ENCODE measurements at regions not wholly inside any gene's neighbourhood (a gene's known extent, or its start where the extent isn't known, plus 50 kb on each side); places are given as distances from the start of the nearest gene placed in this dataset.

DNA sequence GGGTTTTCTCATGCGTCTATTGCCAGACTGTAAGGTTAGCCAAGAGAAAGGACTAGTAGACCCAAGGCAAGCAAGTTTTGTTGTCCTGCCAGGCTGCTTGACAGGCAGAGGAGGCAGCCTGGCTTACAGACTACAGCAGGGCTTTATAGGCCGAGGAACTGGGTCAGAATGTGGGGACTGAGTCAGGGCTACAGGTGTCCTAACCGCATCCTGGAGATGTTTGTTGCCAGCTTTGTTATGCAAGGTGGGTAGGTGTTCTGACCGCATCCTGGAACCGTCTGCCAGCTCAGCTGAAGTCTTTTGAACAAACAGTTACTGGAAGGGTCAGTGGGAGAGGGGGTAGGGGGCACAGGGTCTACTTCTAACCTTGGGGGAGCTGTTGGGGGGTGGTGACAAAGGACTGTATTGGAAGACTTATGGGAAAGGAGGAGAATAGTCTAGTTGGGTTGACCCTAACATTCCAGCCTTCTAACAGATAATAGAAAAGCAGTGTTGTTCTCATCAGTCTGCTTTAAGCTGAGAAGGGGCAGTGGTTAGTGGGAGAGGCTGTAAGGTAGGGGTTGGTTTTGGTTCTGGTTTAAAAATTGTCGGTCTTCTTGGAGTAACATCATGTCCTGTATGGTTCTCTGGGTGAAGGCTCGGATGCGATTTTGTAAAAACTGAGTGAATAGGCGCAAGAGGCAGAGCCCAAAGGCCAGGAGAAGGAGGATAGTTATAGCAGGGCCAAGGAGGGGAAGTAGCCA is 913.8 kb upstream of the SLITRK5 start:
- TF ChIP-seq, protein P1, sequence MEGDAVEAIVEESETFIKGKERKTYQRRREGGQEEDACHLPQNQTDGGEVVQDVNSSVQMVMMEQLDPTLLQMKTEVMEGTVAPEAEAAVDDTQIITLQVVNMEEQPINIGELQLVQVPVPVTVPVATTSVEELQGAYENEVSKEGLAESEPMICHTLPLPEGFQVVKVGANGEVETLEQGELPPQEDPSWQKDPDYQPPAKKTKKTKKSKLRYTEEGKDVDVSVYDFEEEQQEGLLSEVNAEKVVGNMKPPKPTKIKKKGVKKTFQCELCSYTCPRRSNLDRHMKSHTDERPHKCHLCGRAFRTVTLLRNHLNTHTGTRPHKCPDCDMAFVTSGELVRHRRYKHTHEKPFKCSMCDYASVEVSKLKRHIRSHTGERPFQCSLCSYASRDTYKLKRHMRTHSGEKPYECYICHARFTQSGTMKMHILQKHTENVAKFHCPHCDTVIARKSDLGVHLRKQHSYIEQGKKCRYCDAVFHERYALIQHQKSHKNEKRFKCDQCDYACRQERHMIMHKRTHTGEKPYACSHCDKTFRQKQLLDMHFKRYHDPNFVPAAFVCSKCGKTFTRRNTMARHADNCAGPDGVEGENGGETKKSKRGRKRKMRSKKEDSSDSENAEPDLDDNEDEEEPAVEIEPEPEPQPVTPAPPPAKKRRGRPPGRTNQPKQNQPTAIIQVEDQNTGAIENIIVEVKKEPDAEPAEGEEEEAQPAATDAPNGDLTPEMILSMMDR (IDR thresholded peaks at IDR 0.05; ENCODE audit: control extremely low read depth, extremely low read depth, low read depth, missing control alignments), result no peak
- no peak for DNase-seq (ENCODE audit: extremely low spot score)
- ChIA-PET POLR2A (no interaction called here), CTCF (interaction anchor here (1.3 kb wide), 1 partner anchor 12 kb away, joined by 3 read pairs; no protein-coding TSS in a partner anchor)

DNA sequence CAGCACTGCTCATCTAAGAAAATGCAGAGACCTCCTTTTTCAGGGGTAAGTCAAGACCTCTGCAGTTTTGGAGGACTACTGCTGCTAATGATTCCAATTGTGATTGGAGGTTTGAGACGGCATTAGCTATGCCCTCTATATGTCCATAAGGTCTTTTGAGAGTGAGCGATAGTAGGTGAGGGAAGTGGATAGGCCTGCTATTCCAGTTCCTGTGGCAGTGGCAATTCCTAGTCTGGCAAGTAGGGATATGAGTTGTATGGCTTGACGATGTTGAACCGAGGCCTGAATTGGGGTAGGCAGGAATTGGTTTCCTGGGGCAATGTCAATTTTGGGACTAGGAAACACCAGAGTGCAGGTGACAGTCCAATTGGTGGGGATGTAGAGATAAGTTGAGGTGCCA is 913.1 kb upstream of the SLITRK5 start:
- ChIA-PET POLR2A (no interaction called here), CTCF (interaction anchor here (1.3 kb wide), 1 partner anchor 11 kb away, joined by 3 read pairs; no protein-coding TSS in a partner anchor)
- TF ChIP-seq, protein P1 (IDR thresholded peaks at IDR 0.05; ENCODE audit: control extremely low read depth, extremely low read depth, low read depth, missing control alignments), result no peak
- no peak for DNase-seq (ENCODE audit: extremely low spot score)

DNA sequence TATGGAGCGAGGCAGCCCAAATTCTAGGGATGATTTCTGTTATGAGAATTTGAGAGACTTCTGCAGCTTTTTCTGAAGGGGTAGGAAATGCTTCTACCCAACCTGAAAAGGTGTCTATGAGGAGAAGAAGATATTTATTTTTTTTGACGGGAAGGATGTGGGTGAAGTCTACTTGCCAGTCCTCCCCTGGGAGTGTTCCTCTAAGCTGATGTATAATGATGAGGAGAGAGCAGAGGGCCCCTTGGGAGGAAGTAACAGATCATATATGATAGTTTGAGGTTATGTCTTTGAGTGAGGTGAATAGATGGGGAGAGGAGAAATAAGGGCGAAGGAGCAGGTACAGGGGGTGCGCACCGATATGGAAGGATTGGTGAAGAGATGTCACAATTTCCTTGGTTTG is 910.6 kb upstream of the SLITRK5 start:
- ChIA-PET CTCF (no interaction called here), POLR2A (no interaction called here)
- TF ChIP-seq, protein P1 (IDR thresholded peaks at IDR 0.05; ENCODE audit: control extremely low read depth, extremely low read depth, low read depth, missing control alignments), result no peak
- DNase-seq (ENCODE audit: extremely low spot score), result no peak

DNA sequence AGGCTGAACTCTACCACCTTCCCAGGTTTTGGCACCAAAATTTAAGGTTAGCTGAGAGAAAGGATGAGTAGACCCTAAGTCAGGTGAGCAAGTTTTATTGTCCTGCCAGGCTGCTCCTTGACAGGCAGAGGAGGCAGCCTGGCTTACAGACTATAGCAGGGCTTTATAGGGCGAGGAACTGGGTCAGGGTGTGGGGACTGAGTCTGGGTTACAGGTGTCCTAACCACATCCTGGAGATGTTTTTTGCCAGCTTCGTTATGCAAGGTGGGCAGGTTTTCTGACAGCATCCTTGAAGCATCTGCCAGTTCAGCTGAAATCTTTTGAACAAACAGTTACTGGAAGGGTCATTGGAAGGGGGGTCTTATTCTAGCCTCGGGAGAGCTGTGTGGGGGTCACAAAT is 905.7 kb upstream of the SLITRK5 start:
- ChIA-PET CTCF (no interaction called here), POLR2A (no interaction called here)
- TF ChIP-seq, protein P1 (IDR thresholded peaks at IDR 0.05; ENCODE audit: control extremely low read depth, extremely low read depth, low read depth, missing control alignments), result no peak
- DNase-seq (ENCODE audit: extremely low spot score), result no peak

DNA sequence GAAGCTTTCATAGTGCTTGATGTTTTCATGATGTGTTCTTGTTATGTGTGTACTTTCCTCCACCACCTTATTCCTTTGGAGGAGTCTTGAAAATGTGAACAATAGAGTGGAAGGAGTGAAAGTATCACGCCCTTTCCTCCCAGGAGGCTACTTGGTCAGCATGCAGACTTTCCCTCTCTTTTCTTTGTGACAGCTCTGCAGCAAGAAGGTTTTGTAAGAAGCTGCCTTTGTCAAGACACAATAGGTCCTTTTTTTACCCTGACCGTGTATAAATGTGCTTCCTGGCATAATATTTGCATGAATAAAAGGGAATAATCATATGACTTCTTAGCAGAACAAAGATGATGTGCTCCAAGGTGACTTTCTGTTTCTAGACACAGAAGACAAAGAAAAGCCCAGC is 882.6 kb upstream of the SLITRK5 start:
- CTCF ChIA-PET, result interaction anchor here (1.6 kb wide), 1 partner anchor 10 kb away, joined by 4 read pairs; no protein-coding TSS in a partner anchor
- TF ChIP-seq, protein P1 (IDR thresholded peaks at IDR 0.05; ENCODE audit: control extremely low read depth, extremely low read depth, low read depth, missing control alignments), result no peak
- POLR2A ChIA-PET, result no interaction called here
- no peak for DNase-seq (ENCODE audit: extremely low spot score)

DNA sequence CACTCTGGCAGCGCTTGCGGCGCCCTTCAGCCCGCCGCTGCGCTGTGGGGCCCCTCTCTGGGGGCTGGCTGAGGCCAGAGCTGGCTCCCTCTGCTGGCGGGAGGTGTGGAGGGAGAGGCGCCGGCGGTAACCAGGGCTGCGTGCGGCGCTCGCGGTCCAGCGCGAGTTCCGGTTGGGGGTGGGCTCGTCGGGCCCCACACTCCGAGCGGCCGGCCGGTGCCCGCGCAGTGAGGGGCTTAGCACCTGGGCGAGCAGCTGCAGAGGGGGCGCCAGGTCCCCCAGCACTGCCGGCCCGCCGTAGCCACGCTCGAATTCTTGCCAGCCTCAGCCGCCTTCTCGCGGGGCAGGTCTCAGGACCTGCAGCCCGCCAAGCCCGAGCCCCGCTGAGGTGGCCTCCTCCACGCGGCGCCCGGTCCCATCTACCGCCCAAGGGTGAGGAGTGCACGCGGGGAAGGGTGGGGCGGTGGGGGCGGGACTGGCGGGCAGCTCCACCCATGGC is 879.0 kb upstream of the SLITRK5 start:
- CTCF ChIA-PET, result no interaction called here
- DNase-seq (ENCODE audit: extremely low spot score), result no peak

More for the DNA sequence above, 879.0 kb upstream of the SLITRK5 start:
- TF ChIP-seq, protein P1 (IDR thresholded peaks at IDR 0.05; ENCODE audit: control extremely low read depth, extremely low read depth, low read depth, missing control alignments), result no peak
- POLR2A ChIA-PET, result no interaction called here
